NOMO-1 treated with DMSO at 0.1 percent for 48 hours (cell line): ENCODE measurements at regions not wholly inside any gene's neighbourhood (a gene's known extent, or its start where the extent isn't known, plus 50 kb on each side); places are given as distances from the start of the nearest gene placed in this dataset.
"Not testable (repeated sequence)": the region's sequence is repeated elsewhere in the genome, so short reads cannot be mapped to it uniquely, and the experiment has no call there.

ENCODE experiments used
- DNase-seq: peaks from one replicate; lab custom pipeline; 2025; ENCODE audit not compliant: unreplicated experiment; lab: John Stamatoyannopoulos, UW

GRCh38 chr6:164408868-164409267 is 900.5 kb downstream of the C6orf118 start:
- DNase-seq: no peak

GRCh38 chr6:164404812-164405488 is 904.5 kb downstream of the C6orf118 start:
- DNase-seq: no peak

GRCh38 chr6:164401871-164402270 is 907.5 kb downstream of the C6orf118 start:
- DNase-seq: no peak

GRCh38 chr6:164398647-164399046 is 910.8 kb downstream of the C6orf118 start:
- DNase-seq: no peak

- no peak for DNase-seq
Observed at GRCh38 chr6:164396071-164397047, 913.0 kb downstream of the C6orf118 start.

- no peak for DNase-seq
Observed at GRCh38 chr6:164379795-164380194, 929.6 kb downstream of the C6orf118 start.

GRCh38 chr6:164378330-164378729 is 931.1 kb downstream of the C6orf118 start:
- no peak for DNase-seq

- DNase-seq: no peak
Observed at GRCh38 chr6:164377348-164377918, 932.0 kb downstream of the C6orf118 start.

- no peak for DNase-seq
Observed at GRCh38 chr6:164370773-164371172, 938.6 kb downstream of the C6orf118 start.

- DNase-seq: no peak
Observed at GRCh38 chr6:164359441-164359840, 944.9 kb downstream of the QKI start.

GRCh38 chr6:164359036-164359435 is 944.5 kb downstream of the QKI start:
- DNase-seq: no peak

- no peak for DNase-seq
Observed at GRCh38 chr6:164356814-164357213, 942.3 kb downstream of the QKI start.

- no peak for DNase-seq
Observed at GRCh38 chr6:164347455-164347854, 932.9 kb downstream of the QKI start.

GRCh38 chr6:164346631-164347030 is 932.1 kb downstream of the QKI start:
- DNase-seq: no peak

GRCh38 chr6:164345806-164346496 is 931.4 kb downstream of the QKI start:
- DNase-seq: no peak

GRCh38 chr6:164345327-164345726 is 930.8 kb downstream of the QKI start:
- DNase-seq: no peak

- no peak for DNase-seq
Observed at GRCh38 chr6:164344801-164345291, 930.3 kb downstream of the QKI start.

GRCh38 chr6:164339442-164339841 is 924.9 kb downstream of the QKI start:
- DNase-seq: not testable (repeated sequence)

- no peak for DNase-seq
Observed at GRCh38 chr6:164337925-164338397, 923.4 kb downstream of the QKI start.

GRCh38 chr6:164337024-164337924 is 922.8 kb downstream of the QKI start:
- no peak for DNase-seq
